ENCODE measurements at regions not wholly inside any gene's neighbourhood (a gene's known extent, or its start where the extent isn't known, plus 50 kb on each side); places are given as distances from the start of the nearest gene placed in this dataset.

DNA sequence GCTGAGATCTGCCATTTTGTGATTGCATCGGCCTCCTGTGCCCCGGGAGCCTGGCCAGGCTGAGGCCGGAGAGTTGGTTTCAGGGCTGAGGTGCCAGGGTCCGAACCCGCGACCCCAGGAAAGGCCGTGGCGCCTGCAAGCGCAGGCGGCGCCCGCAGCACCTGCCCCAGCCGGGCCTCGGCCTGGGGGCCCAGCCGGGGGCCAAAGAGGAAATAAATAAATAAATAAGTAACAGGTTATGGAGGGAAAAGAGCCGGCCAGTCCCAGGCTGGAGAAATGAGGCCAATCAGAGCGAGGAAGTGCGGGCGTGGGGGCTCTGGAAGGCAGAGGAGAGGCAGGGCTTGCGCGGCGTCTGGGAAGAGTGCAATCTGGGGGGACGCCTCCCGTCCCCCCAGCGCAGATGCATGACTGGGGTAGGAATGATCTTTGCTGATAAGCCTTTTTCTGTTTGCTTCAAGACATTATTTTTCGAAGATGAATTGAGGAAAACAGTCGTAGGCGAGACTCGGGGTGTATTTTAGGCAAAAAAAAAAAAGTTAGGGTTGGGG, 145.6 kb upstream of the ZNF536 start:
- TF ChIP-seq CTCF (IDR thresholded peaks at IDR 0.05) (no peak), POLR2A (IDR thresholded peaks at IDR 0.05) (no peak)

All from heart left ventricle (tissue), 13 donors.